ENCODE measurements at regions not wholly inside any gene's neighbourhood (a gene's known extent, or its start where the extent isn't known, plus 50 kb on each side); places are given as distances from the start of the nearest gene placed in this dataset.

DNA sequence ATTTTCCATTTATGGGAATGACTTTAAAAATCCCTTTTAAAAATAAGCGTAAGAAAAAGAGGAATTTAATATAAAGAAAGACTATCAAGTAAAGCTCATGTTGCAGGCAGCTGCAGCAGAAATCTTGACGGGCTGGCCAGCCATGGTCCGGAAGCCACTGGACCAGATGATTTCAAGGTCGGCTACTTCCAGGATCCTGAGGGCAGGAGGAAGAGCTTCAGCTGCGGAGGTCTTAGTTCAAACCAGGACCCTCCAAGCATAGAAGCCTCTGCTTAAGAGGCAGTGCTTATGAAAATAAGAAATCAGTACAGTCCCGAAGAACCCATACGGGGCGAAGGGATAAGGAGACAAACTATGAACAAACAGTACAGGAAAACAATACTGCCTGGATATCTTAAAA lies 220.2 kb upstream of the CELF2 start:
- Histone ChIP-seq H2BK5ac (ENCODE audit: low read length) (no peak overlapping the region), H2BK15ac (ENCODE audit: low read length) (no peak overlapping the region), H2AK5ac (ENCODE audit: low read depth, low read length) (no peak overlapping the region), H3K23ac (ENCODE audit: low read depth, low read length, poor library complexity) (no peak overlapping the region), H3K9me3 (replicated peaks in 1 of 2; ENCODE audit: control insufficient read depth in 2 of 2, insufficient read depth in 1 of 2, low read depth in 1 of 2, low read length in 2 of 2) (no peaks in the 10 kb centered on the region), H4K91ac (ENCODE audit: low read depth, low read length, poor library complexity) (no peak overlapping the region), H3K9ac (ENCODE audit: low read depth, low read length, poor library complexity) (no peak overlapping the region), H2AFZ (ENCODE audit: low read length) (peak overlapping the region; percentile 64), H3K18ac (ENCODE audit: low read length) (no peak overlapping the region), H2BK120ac (ENCODE audit: low read depth, low read length) (no peak overlapping the region), H3K4me2 (ENCODE audit: insufficient read depth, low read length, poor library complexity, severe bottlenecking) (no peak overlapping the region), H3K79me1 (ENCODE audit: low read depth, low read length) (no peaks in the 10 kb centered on the region), H3K14ac (ENCODE audit: low read length) (no peak overlapping the region), H3K36me3 (replicated peaks in 1 of 2; ENCODE audit: control insufficient read depth in 2 of 2, insufficient read depth in 2 of 2, low read length in 2 of 2) (no peaks in the 10 kb centered on the region), H3K4me1 (ENCODE audit: control insufficient read depth in 2 of 2, insufficient read depth in 1 of 2, low read depth in 1 of 2, low read length in 2 of 2) (peaks cover 4 to 5% of the 10 kb centered on the region in 2 donors), H3K27ac (replicated peaks; ENCODE audit: low read length) (no peak overlapping the region), H3K4me3 (ENCODE audit: low read length in 2 of 2) (no peak overlapping the region), H2BK12ac (ENCODE audit: low read length) (no peak overlapping the region), H4K8ac (ENCODE audit: low read depth, low read length) (no peak overlapping the region), H3K27me3 (ENCODE audit: control insufficient read depth in 3 of 3, insufficient read depth in 3 of 3, low read depth in 1 of 3, low read length in 3 of 3) (no peaks in the 10 kb centered on the region), H3K4ac (ENCODE audit: low read length) (no peak overlapping the region)
- WGBS, 2 donors (ENCODE audit: extremely low coverage in 2 of 2, insufficient read length in 2 of 2, insufficient replicate concordance in 1 of 2), result no CpG with 5 or more reads among the region's 8 CpGs
- no peak for DNase-seq (ENCODE audit: low spot score)

DNA sequence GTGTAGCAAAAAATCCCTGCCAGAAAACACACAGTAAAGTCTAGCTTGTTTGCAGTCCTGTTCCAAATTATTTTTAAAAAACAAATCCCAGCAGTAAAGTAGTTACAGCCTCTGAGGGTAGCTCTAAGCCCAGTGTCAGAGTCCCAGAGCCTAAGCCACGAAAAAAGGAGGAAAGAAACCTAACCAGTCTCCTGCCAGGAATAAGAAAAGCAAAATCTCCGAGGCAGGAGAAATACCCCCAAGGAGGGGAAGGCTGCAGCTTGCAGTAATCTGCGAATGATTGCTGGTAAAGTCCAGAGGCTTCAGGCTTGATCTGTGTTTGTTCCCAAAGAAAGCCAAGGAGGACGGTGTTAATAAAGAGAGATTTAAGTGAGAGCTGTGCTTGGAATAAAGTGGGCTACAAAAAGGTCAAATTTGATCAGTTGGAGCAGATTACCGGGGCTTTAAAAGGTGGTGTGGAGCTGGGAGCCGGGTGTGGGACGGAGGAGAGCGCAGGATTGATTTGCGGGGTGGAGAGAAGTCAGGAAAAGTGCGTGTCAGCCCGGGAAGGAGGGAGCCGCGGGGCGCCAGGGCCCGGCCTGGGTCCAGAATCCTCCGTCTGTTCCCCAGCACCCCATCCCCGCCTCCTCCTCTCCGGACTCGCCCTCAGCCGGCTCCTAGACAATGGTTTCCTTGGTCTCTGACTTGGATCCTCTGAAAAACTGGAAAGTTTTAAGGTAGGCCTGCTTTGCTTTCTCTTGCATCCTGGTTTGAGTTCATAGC lies 219.4 kb upstream of the CELF2 start:
- Histone ChIP-seq H3K9ac (ENCODE audit: low read depth, low read length, poor library complexity) (no peak overlapping the region), H2BK120ac (ENCODE audit: low read depth, low read length) (no peak overlapping the region), H3K4ac (ENCODE audit: low read length) (no peak overlapping the region), H3K4me3 (ENCODE audit: low read length in 2 of 2) (no peak overlapping the region), H3K9me3 (replicated peaks in 1 of 2; ENCODE audit: control insufficient read depth in 2 of 2, insufficient read depth in 1 of 2, low read depth in 1 of 2, low read length in 2 of 2) (no peaks in the 10 kb centered on the region), H2BK15ac (ENCODE audit: low read length) (no peak overlapping the region), H4K91ac (ENCODE audit: low read depth, low read length, poor library complexity) (no peak overlapping the region), H2AFZ (ENCODE audit: low read length) (peak overlapping the region; percentile 64), H3K4me2 (ENCODE audit: insufficient read depth, low read length, poor library complexity, severe bottlenecking) (peak overlapping the region; percentile 37), H3K36me3 (replicated peaks in 1 of 2; ENCODE audit: control insufficient read depth in 2 of 2, insufficient read depth in 2 of 2, low read length in 2 of 2) (no peaks in the 10 kb centered on the region), H2AK5ac (ENCODE audit: low read depth, low read length) (no peak overlapping the region), H3K79me1 (ENCODE audit: low read depth, low read length) (no peaks in the 10 kb centered on the region), H2BK5ac (ENCODE audit: low read length) (no peak overlapping the region), H3K27me3 (ENCODE audit: control insufficient read depth in 3 of 3, insufficient read depth in 3 of 3, low read depth in 1 of 3, low read length in 3 of 3) (no peaks in the 10 kb centered on the region), H2BK12ac (ENCODE audit: low read length) (no peak overlapping the region), H3K27ac (replicated peaks; ENCODE audit: low read length) (no peak overlapping the region), H3K14ac (ENCODE audit: low read length) (no peak overlapping the region), H3K23ac (ENCODE audit: low read depth, low read length, poor library complexity) (no peak overlapping the region), H3K4me1 (ENCODE audit: control insufficient read depth in 2 of 2, insufficient read depth in 1 of 2, low read depth in 1 of 2, low read length in 2 of 2) (peaks cover 0 to 4% of the 10 kb centered on the region in 2 donors), H3K18ac (ENCODE audit: low read length) (peak overlapping the region; percentile 16), H4K8ac (ENCODE audit: low read depth, low read length) (peak overlapping the region; percentile 56)
- WGBS, 2 donors (ENCODE audit: extremely low coverage in 2 of 2, insufficient read length in 2 of 2, insufficient replicate concordance in 1 of 2), result no CpG with 5 or more reads among the region's 20 CpGs
- DNase-seq (ENCODE audit: low spot score), result peak; percentile 5

DNA sequence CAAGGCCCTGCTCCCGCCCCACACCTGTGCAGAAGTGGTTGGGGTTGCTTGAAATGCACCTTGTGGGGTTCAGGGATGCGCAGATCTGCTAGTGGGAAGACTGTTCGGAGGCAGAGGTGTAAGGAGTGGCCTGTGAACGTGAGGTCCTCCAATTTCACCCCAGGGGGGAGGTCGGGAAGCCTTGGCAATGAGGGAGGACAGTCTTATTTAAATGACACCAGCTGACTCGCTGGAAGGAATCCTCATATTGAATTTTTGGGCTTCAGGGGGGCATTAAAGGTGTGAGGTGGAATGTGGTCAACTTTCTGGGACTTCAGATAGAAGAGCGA lies 218.8 kb upstream of the CELF2 start:
- H3K4ac ChIP-seq (ENCODE audit: low read length), result no peak overlapping the region
- no peak overlapping the region for H3K9ac ChIP-seq (ENCODE audit: low read depth, low read length, poor library complexity)
- no peak overlapping the region for H3K4me3 ChIP-seq (ENCODE audit: low read length in 2 of 2)
- no peak overlapping the region for H2BK120ac ChIP-seq (ENCODE audit: low read depth, low read length)
- no peak overlapping the region for H2BK12ac ChIP-seq (ENCODE audit: low read length)
- peak overlapping the region; percentile 64 for H2AFZ ChIP-seq (ENCODE audit: low read length)
- H2AK5ac ChIP-seq (ENCODE audit: low read depth, low read length), result no peak overlapping the region
- H3K14ac ChIP-seq (ENCODE audit: low read length), result no peak overlapping the region
- H2BK5ac ChIP-seq (ENCODE audit: low read length), result no peak overlapping the region
- H3K36me3 ChIP-seq (replicated peaks in 1 of 2; ENCODE audit: control insufficient read depth in 2 of 2, insufficient read depth in 2 of 2, low read length in 2 of 2), result no peaks in the 10 kb centered on the region
- no peaks in the 10 kb centered on the region for H3K27me3 ChIP-seq (ENCODE audit: control insufficient read depth in 3 of 3, insufficient read depth in 3 of 3, low read depth in 1 of 3, low read length in 3 of 3)
- no peak overlapping the region for H3K23ac ChIP-seq (ENCODE audit: low read depth, low read length, poor library complexity)
- no peak for DNase-seq (ENCODE audit: low spot score)
- H3K4me1 ChIP-seq (ENCODE audit: control insufficient read depth in 2 of 2, insufficient read depth in 1 of 2, low read depth in 1 of 2, low read length in 2 of 2), result peaks cover 0 to 5% of the 10 kb centered on the region in 2 donors
- no peak overlapping the region for H4K91ac ChIP-seq (ENCODE audit: low read depth, low read length, poor library complexity)
- no peak overlapping the region for H2BK15ac ChIP-seq (ENCODE audit: low read length)
- WGBS, 2 donors (ENCODE audit: extremely low coverage in 2 of 2, insufficient read length in 2 of 2, insufficient replicate concordance in 1 of 2), result no CpG with 5 or more reads among the region's 7 CpGs
- no peaks in the 10 kb centered on the region for H3K79me1 ChIP-seq (ENCODE audit: low read depth, low read length)
- peak overlapping the region; percentile 56 for H4K8ac ChIP-seq (ENCODE audit: low read depth, low read length)
- H3K27ac ChIP-seq (replicated peaks; ENCODE audit: low read length), result no peak overlapping the region
- peak overlapping the region; percentile 18 for H3K18ac ChIP-seq (ENCODE audit: low read length)
- no peaks in the 10 kb centered on the region for H3K9me3 ChIP-seq (replicated peaks in 1 of 2; ENCODE audit: control insufficient read depth in 2 of 2, insufficient read depth in 1 of 2, low read depth in 1 of 2, low read length in 2 of 2)
- H3K4me2 ChIP-seq (ENCODE audit: insufficient read depth, low read length, poor library complexity, severe bottlenecking), result no peak overlapping the region

DNA sequence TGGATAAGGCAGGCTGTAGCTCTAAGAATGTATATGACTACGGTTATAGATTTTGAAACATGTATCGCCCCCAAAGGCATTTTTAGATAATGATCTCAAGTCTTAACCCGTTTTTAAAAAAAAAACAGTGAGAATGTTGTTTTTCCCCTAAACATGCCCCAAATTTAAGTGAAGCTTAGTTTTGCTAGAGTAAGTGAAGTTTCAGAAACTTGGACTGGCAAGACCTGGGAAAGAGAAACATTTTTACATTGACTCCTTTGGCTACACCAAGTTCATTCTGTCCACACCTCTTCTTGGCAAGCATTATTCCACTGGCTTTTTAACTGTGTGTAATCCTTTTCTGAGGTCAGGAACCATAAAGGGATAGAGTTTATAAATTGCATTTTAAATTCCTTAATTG lies 216.7 kb upstream of the CELF2 start:
- Histone ChIP-seq H2BK12ac (ENCODE audit: low read length) (no peak overlapping the region), H3K4me3 (ENCODE audit: low read length in 2 of 2) (no peak overlapping the region), H2BK5ac (ENCODE audit: low read length) (no peak overlapping the region), H2AK5ac (ENCODE audit: low read depth, low read length) (no peak overlapping the region), H3K23ac (ENCODE audit: low read depth, low read length, poor library complexity) (no peak overlapping the region), H3K4me2 (ENCODE audit: insufficient read depth, low read length, poor library complexity, severe bottlenecking) (no peak overlapping the region), H3K14ac (ENCODE audit: low read length) (no peak overlapping the region), H3K36me3 (replicated peaks in 1 of 2; ENCODE audit: control insufficient read depth in 2 of 2, insufficient read depth in 2 of 2, low read length in 2 of 2) (no peaks in the 10 kb centered on the region), H2BK120ac (ENCODE audit: low read depth, low read length) (no peak overlapping the region), H3K4me1 (ENCODE audit: control insufficient read depth in 2 of 2, insufficient read depth in 1 of 2, low read depth in 1 of 2, low read length in 2 of 2) (peaks cover 2 to 5% of the 10 kb centered on the region in 2 donors), H2AFZ (ENCODE audit: low read length) (no peak overlapping the region), H2BK15ac (ENCODE audit: low read length) (no peak overlapping the region), H3K9me3 (replicated peaks in 1 of 2; ENCODE audit: control insufficient read depth in 2 of 2, insufficient read depth in 1 of 2, low read depth in 1 of 2, low read length in 2 of 2) (no peaks in the 10 kb centered on the region), H3K27me3 (ENCODE audit: control insufficient read depth in 3 of 3, insufficient read depth in 3 of 3, low read depth in 1 of 3, low read length in 3 of 3) (no peaks in the 10 kb centered on the region), H3K4ac (ENCODE audit: low read length) (no peak overlapping the region), H3K9ac (ENCODE audit: low read depth, low read length, poor library complexity) (no peak overlapping the region), H3K18ac (ENCODE audit: low read length) (no peak overlapping the region), H4K91ac (ENCODE audit: low read depth, low read length, poor library complexity) (no peak overlapping the region), H3K79me1 (ENCODE audit: low read depth, low read length) (no peaks in the 10 kb centered on the region), H4K8ac (ENCODE audit: low read depth, low read length) (no peak overlapping the region), H3K27ac (replicated peaks; ENCODE audit: low read length) (no peak overlapping the region)
- DNase-seq (ENCODE audit: low spot score), result no peak
- WGBS, 2 donors (ENCODE audit: extremely low coverage in 2 of 2, insufficient read length in 2 of 2, insufficient replicate concordance in 1 of 2), result no CpG with 5 or more reads among the region's 3 CpGs

Data from neuronal stem cell (in vitro differentiated cells).